ENCODE measurements at regions not wholly inside any gene's neighbourhood (a gene's known extent, or its start where the extent isn't known, plus 50 kb on each side); places are given as distances from the start of the nearest gene placed in this dataset.

- DNase-seq = no peak
- Mint-ChIP-seq H3K27me3 (no peaks in the 10 kb centered on the region), H3K36me3 (ENCODE audit: low read depth) (no peaks in the 10 kb centered on the region), H3K9me3 (no peaks in the 10 kb centered on the region), H3K4me1 (no peaks in the 10 kb centered on the region), H3K4me3 (no peak overlapping the region), H3K27ac (no peak overlapping the region)
- ChIA-PET POLR2A (no interaction called here), CTCF (no interaction called here)
Measured at GRCh38 chr11:15544353-15544752, 429.6 kb downstream of the INSC start.

GRCh38 chr11:15547685-15548084, 433.0 kb downstream of the INSC start:
- no peak overlapping the region for H3K27ac Mint-ChIP-seq
- no peak overlapping the region for H3K4me3 Mint-ChIP-seq
- CTCF ChIA-PET = no interaction called here
- DNase-seq = no peak
- H3K36me3 Mint-ChIP-seq (ENCODE audit: low read depth) = no peaks in the 10 kb centered on the region
- no peaks in the 10 kb centered on the region for H3K27me3 Mint-ChIP-seq
- H3K4me1 Mint-ChIP-seq = no peaks in the 10 kb centered on the region
- no peaks in the 10 kb centered on the region for H3K9me3 Mint-ChIP-seq
- POLR2A ChIA-PET = no interaction called here

- H3K9me3 Mint-ChIP-seq = no peaks in the 10 kb centered on the region
- no peaks in the 10 kb centered on the region for H3K27me3 Mint-ChIP-seq
- POLR2A ChIA-PET = no interaction called here
- DNase-seq = no peak
- H3K4me1 Mint-ChIP-seq = no peaks in the 10 kb centered on the region
- H3K27ac Mint-ChIP-seq = no peak overlapping the region
- H3K36me3 Mint-ChIP-seq (ENCODE audit: low read depth) = no peaks in the 10 kb centered on the region
- CTCF ChIA-PET = no interaction called here
- H3K4me3 Mint-ChIP-seq = no peak overlapping the region
Measured at GRCh38 chr11:15551901-15552851, 437.5 kb downstream of the INSC start.

- ChIA-PET POLR2A (no interaction called here), CTCF (interaction anchor here (0.6 kb wide), 1 partner anchor 40 kb away, joined by 3 read pairs; no protein-coding TSS in a partner anchor)
- Mint-ChIP-seq H3K36me3 (ENCODE audit: low read depth) (no peaks in the 10 kb centered on the region), H3K27ac (no peak overlapping the region), H3K4me3 (no peak overlapping the region), H3K27me3 (no peaks in the 10 kb centered on the region), H3K9me3 (no peaks in the 10 kb centered on the region), H3K4me1 (no peaks in the 10 kb centered on the region)
- no peak for DNase-seq
Measured at GRCh38 chr11:15555161-15555560, 440.4 kb downstream of the INSC start.

- Mint-ChIP-seq H3K4me1 (no peaks in the 10 kb centered on the region), H3K36me3 (ENCODE audit: low read depth) (no peaks in the 10 kb centered on the region), H3K27me3 (no peaks in the 10 kb centered on the region), H3K9me3 (no peaks in the 10 kb centered on the region), H3K27ac (no peak overlapping the region), H3K4me3 (no peak overlapping the region)
- CTCF ChIA-PET = no interaction called here
- POLR2A ChIA-PET = no interaction called here
- no peak for DNase-seq
Measured at GRCh38 chr11:15557457-15558230, 442.9 kb downstream of the INSC start.

- no peak overlapping the region for H3K4me3 Mint-ChIP-seq
- CTCF ChIA-PET = no interaction called here
Measured at GRCh38 chr11:15558513-15559181, 443.9 kb downstream of the INSC start.

GRCh38 chr11:15560689-15561467, 446.2 kb downstream of the INSC start:
- Mint-ChIP-seq H3K9me3 (no peaks in the 10 kb centered on the region), H3K27ac (no peak overlapping the region), H3K36me3 (ENCODE audit: low read depth) (no peaks in the 10 kb centered on the region), H3K4me3 (no peak overlapping the region), H3K4me1 (no peaks in the 10 kb centered on the region), H3K27me3 (no peaks in the 10 kb centered on the region)
- POLR2A ChIA-PET = no interaction called here
- no peak for DNase-seq
- CTCF ChIA-PET = no interaction called here

More at GRCh38 chr11:15558513-15559181, 443.9 kb downstream of the INSC start:
- Mint-ChIP-seq H3K36me3 (ENCODE audit: low read depth) (no peaks in the 10 kb centered on the region), H3K9me3 (no peaks in the 10 kb centered on the region), H3K4me1 (no peaks in the 10 kb centered on the region), H3K27ac (no peak overlapping the region), H3K27me3 (no peaks in the 10 kb centered on the region)
- no peak for DNase-seq
- POLR2A ChIA-PET = no interaction called here

- Mint-ChIP-seq H3K27ac (no peak overlapping the region), H3K9me3 (peaks cover 2% of the 10 kb centered on the region), H3K4me3 (no peak overlapping the region), H3K27me3 (no peaks in the 10 kb centered on the region), H3K4me1 (no peaks in the 10 kb centered on the region), H3K36me3 (ENCODE audit: low read depth) (no peaks in the 10 kb centered on the region)
- ChIA-PET CTCF (no interaction called here), POLR2A (no interaction called here)
- DNase-seq = no peak
Measured at GRCh38 chr11:15562230-15562629, 447.5 kb downstream of the INSC start.

GRCh38 chr11:15563054-15563453, 448.3 kb downstream of the INSC start:
- no peak for DNase-seq
- CTCF ChIA-PET = no interaction called here
- H3K36me3 Mint-ChIP-seq (ENCODE audit: low read depth) = no peaks in the 10 kb centered on the region

GRCh38 chr11:15565880-15566279, 451.2 kb downstream of the INSC start:
- DNase-seq = no peak
- H3K4me1 Mint-ChIP-seq = no peaks in the 10 kb centered on the region
- H3K27me3 Mint-ChIP-seq = no peaks in the 10 kb centered on the region
- H3K9me3 Mint-ChIP-seq = peaks cover 3% of the 10 kb centered on the region
- H3K36me3 Mint-ChIP-seq (ENCODE audit: low read depth) = no peaks in the 10 kb centered on the region
- no peak overlapping the region for H3K27ac Mint-ChIP-seq
- CTCF ChIA-PET = no interaction called here
- H3K4me3 Mint-ChIP-seq = no peak overlapping the region
- POLR2A ChIA-PET = no interaction called here

More at GRCh38 chr11:15563054-15563453, 448.3 kb downstream of the INSC start:
- no peak overlapping the region for H3K27ac Mint-ChIP-seq
- H3K27me3 Mint-ChIP-seq = no peaks in the 10 kb centered on the region
- POLR2A ChIA-PET = no interaction called here
- H3K9me3 Mint-ChIP-seq = peaks cover 3% of the 10 kb centered on the region
- H3K4me1 Mint-ChIP-seq = no peaks in the 10 kb centered on the region
- H3K4me3 Mint-ChIP-seq = no peak overlapping the region

- no peak overlapping the region for H3K27ac Mint-ChIP-seq
- no peaks in the 10 kb centered on the region for H3K36me3 Mint-ChIP-seq (ENCODE audit: low read depth)
- no peak for DNase-seq
- POLR2A ChIA-PET = no interaction called here
- no peaks in the 10 kb centered on the region for H3K27me3 Mint-ChIP-seq
- H3K4me1 Mint-ChIP-seq = no peaks in the 10 kb centered on the region
- peaks cover 3% of the 10 kb centered on the region for H3K9me3 Mint-ChIP-seq
- no peak overlapping the region for H3K4me3 Mint-ChIP-seq
- CTCF ChIA-PET = no interaction called here
Measured at GRCh38 chr11:15568440-15568839, 453.7 kb downstream of the INSC start.

- no peaks in the 10 kb centered on the region for H3K4me1 Mint-ChIP-seq
- no peak overlapping the region for H3K27ac Mint-ChIP-seq
- H3K36me3 Mint-ChIP-seq (ENCODE audit: low read depth) = no peaks in the 10 kb centered on the region
- H3K9me3 Mint-ChIP-seq = peaks cover 3% of the 10 kb centered on the region
- ChIA-PET POLR2A (no interaction called here), CTCF (no interaction called here)
- no peak for DNase-seq
- H3K4me3 Mint-ChIP-seq = no peak overlapping the region
- no peaks in the 10 kb centered on the region for H3K27me3 Mint-ChIP-seq
Measured at GRCh38 chr11:15569305-15570025, 454.7 kb downstream of the INSC start.

Data from activated CD4-positive, alpha-beta memory T cell treated with anti-CD3 and anti-CD28 coated beads, Interleukin-2, amount 10 ng/mL, durations not matched to agents 7 days and 5 days (primary cell).